VCaP (cell line): ENCODE measurements at regions not wholly inside any gene's neighbourhood (a gene's known extent, or its start where the extent isn't known, plus 50 kb on each side); places are given as distances from the start of the nearest gene placed in this dataset.
"Not testable (repeated sequence)": the region's sequence is repeated elsewhere in the genome, so short reads cannot be mapped to it uniquely, and the experiment has no call there.

Experiments used
- H3K27ac ChIP-seq: fragments of 450-650 bp; 2 replicates; pipeline ENCODE4 v1.5.1; 2017

GRCh38 chr9:41367301-41367700, 178.2 kb upstream of the ZNG1F start:
- not testable (repeated sequence) for H3K27ac ChIP-seq

- H3K27ac ChIP-seq: not testable (repeated sequence)
Observed at GRCh38 chr9:41361790-41362189, 172.7 kb upstream of the ZNG1F start.

- peak overlapping the region; percentile 47; the same call in 1 of the 2 replicates for H3K27ac ChIP-seq
Observed at GRCh38 chr9:41359116-41359515, 170.0 kb upstream of the ZNG1F start.

- peak overlapping the region; percentile 47; the same call in 1 of the 2 replicates for H3K27ac ChIP-seq
Observed at GRCh38 chr9:41358682-41359081, 169.6 kb upstream of the ZNG1F start.

GRCh38 chr9:41357918-41358404, 168.8 kb upstream of the ZNG1F start:
- H3K27ac ChIP-seq: peak overlapping the region; percentile 47; the same call in 1 of the 2 replicates

DNA sequence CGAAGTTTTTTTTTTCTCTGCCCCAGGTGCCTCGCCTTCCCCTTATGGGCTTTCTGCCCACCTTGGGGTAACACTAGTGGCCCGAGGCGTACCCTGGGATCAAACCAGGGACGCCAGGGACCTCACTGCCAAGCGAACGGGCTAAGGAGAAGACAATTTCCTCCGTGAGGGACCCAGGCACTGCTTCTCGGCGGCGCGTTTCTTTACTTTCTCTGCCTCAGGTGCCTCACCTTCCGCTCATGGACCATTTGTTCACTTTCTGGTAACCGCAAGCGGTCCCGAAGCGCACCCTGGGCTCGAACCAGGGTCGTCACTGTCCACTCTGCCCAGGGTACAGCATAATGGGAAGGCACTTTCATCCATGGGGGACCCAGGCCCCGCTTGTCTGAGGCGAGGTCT, 168.2 kb upstream of the ZNG1F start:
- not testable (repeated sequence) for H3K27ac ChIP-seq

- H3K27ac ChIP-seq: not testable (repeated sequence)
Observed at GRCh38 chr9:41356588-41357349, 167.7 kb upstream of the ZNG1F start.

DNA sequence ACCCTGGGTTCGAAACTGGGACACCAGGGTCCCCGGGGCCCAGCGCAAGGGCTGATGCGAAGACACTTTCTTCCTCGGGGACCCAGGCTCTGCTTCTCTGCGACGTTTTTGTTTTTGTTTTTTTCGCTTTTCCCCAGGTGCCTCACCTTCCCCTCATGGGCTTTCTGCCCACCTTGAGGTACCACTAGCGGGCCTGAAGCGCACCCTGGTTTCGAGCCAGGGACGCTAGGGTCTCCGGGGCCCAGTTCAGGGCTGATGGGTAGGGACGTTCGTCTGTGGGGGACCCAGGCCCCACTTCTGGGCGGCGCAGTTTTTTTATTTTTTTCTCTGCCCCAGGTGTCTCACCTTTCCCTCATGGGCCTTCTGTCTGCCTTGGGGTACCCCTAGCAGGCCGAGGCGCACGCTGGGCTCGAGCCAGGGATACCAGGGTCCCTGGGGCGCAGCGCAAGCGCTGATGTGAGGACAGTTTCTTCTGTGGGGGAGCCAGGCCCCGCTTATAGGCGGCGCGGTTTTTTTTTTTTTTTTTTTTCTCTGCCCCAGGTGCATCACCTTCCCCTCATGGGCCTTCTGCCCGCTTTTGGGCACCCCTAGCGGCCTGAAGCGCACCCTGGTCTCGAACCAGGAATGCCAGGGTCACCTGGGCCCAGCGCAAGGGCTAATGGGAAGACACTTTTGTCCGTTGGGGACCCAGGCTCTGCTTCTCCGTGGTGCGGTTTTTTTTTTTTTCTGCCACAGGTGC, 166.8 kb upstream of the ZNG1F start:
- not testable (repeated sequence) for H3K27ac ChIP-seq

- H3K27ac ChIP-seq: not testable (repeated sequence)
Observed at GRCh38 chr9:41354978-41355377, 165.9 kb upstream of the ZNG1F start.

GRCh38 chr9:41354060-41354934, 165.2 kb upstream of the ZNG1F start:
- peak overlapping the region; percentile 31; the same call in 1 of the 2 replicates for H3K27ac ChIP-seq

GRCh38 chr9:41353026-41353425, 163.9 kb upstream of the ZNG1F start:
- not testable (repeated sequence) for H3K27ac ChIP-seq

GRCh38 chr9:41352390-41352789, 163.3 kb upstream of the ZNG1F start:
- H3K27ac ChIP-seq: not testable (repeated sequence)

GRCh38 chr9:41347893-41348292, 158.8 kb upstream of the ZNG1F start:
- H3K27ac ChIP-seq: not testable (repeated sequence)

DNA sequence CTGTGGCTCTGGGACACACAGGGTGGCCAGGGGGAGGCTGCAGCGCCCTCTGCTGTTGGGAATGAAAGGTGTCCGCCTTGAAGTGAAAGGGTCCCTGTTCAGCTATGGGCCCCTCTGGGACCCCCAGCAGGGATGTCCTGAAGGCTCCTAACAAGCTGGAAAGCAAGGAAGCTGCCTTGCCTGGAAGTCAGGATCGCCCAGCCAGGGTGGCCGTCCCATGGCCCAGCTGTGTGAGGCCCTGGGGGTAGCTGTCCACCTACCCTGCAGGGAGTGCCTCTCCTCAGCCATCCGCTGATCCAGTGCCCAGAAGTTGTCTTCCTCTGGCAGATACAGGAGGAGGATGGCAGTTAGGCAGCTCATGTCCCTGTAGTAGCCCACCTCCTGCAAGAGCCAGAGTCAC, 143.4 kb upstream of the ZNG1F start:
- not testable (repeated sequence) for H3K27ac ChIP-seq

GRCh38 chr9:41321277-41321676, 132.2 kb upstream of the ZNG1F start:
- H3K27ac ChIP-seq: not testable (repeated sequence)

GRCh38 chr9:41308953-41309352, 119.8 kb upstream of the ZNG1F start:
- H3K27ac ChIP-seq: not testable (repeated sequence)

GRCh38 chr9:41285744-41286143, 96.6 kb upstream of the ZNG1F start:
- H3K27ac ChIP-seq: not testable (repeated sequence)

GRCh38 chr9:41280299-41281238, 91.5 kb upstream of the ZNG1F start:
- H3K27ac ChIP-seq: not testable (repeated sequence)

GRCh38 chr9:41279437-41279836, 90.3 kb upstream of the ZNG1F start:
- not testable (repeated sequence) for H3K27ac ChIP-seq

- not testable (repeated sequence) for H3K27ac ChIP-seq
Observed at GRCh38 chr9:41279033-41279432, 89.9 kb upstream of the ZNG1F start.
